ENCODE measurements at regions not wholly inside any gene's neighbourhood (a gene's known extent, or its start where the extent isn't known, plus 50 kb on each side); places are given as distances from the start of the nearest gene placed in this dataset.

GRCh38 chrX:40402831-40403533, 177.8 kb upstream of the ATP6AP2 start:
- Histone ChIP-seq H3K27me3 (replicated peaks; ENCODE audit: control insufficient read depth, insufficient read depth, low read length) (no peaks in the 10 kb centered on the region), H3K4me3 (replicated peaks; ENCODE audit: low read depth, low read length) (no peak overlapping the region), H3K36me3 (ENCODE audit: control insufficient read depth, insufficient read depth, low read length) (no peaks in the 10 kb centered on the region)
- no peak for TF ChIP-seq CTCF (IDR thresholded peaks at IDR 0.05; ENCODE audit: insufficient read depth, low read length, poor library complexity, severe bottlenecking)
- no peak for DNase-seq (ENCODE audit: extremely low read depth, insufficient read length)

- Histone ChIP-seq H3K27me3 (replicated peaks; ENCODE audit: control insufficient read depth, insufficient read depth, low read length) (no peaks in the 10 kb centered on the region), H3K4me3 (replicated peaks; ENCODE audit: low read depth, low read length) (no peak overlapping the region), H3K36me3 (ENCODE audit: control insufficient read depth, insufficient read depth, low read length) (no peaks in the 10 kb centered on the region)
- no peak for DNase-seq (ENCODE audit: extremely low read depth, insufficient read length)
- no peak for TF ChIP-seq CTCF (IDR thresholded peaks at IDR 0.05; ENCODE audit: insufficient read depth, low read length, poor library complexity, severe bottlenecking)
Observed at GRCh38 chrX:40395102-40395501, 185.7 kb upstream of the ATP6AP2 start.

GRCh38 chrX:40394302-40394701, 186.5 kb upstream of the ATP6AP2 start:
- DNase-seq (ENCODE audit: extremely low read depth, insufficient read length): no peak
- Histone ChIP-seq H3K27me3 (replicated peaks; ENCODE audit: control insufficient read depth, insufficient read depth, low read length) (no peaks in the 10 kb centered on the region), H3K36me3 (ENCODE audit: control insufficient read depth, insufficient read depth, low read length) (no peaks in the 10 kb centered on the region), H3K4me3 (replicated peaks; ENCODE audit: low read depth, low read length) (no peak overlapping the region)
- no peak for TF ChIP-seq CTCF (IDR thresholded peaks at IDR 0.05; ENCODE audit: insufficient read depth, low read length, poor library complexity, severe bottlenecking)

- no peak overlapping the region for H3K4me3 ChIP-seq (replicated peaks; ENCODE audit: low read depth, low read length)
- no peak for DNase-seq (ENCODE audit: extremely low read depth, insufficient read length)
- H3K27me3 ChIP-seq (replicated peaks; ENCODE audit: control insufficient read depth, insufficient read depth, low read length): no peaks in the 10 kb centered on the region
- no peaks in the 10 kb centered on the region for H3K36me3 ChIP-seq (ENCODE audit: control insufficient read depth, insufficient read depth, low read length)
- no peak for TF ChIP-seq CTCF (IDR thresholded peaks at IDR 0.05; ENCODE audit: insufficient read depth, low read length, poor library complexity, severe bottlenecking)
Observed at GRCh38 chrX:40392599-40392998, 188.2 kb upstream of the ATP6AP2 start.

GRCh38 chrX:40391662-40392061, 189.1 kb upstream of the ATP6AP2 start:
- Histone ChIP-seq H3K27me3 (replicated peaks; ENCODE audit: control insufficient read depth, insufficient read depth, low read length) (no peaks in the 10 kb centered on the region), H3K4me3 (replicated peaks; ENCODE audit: low read depth, low read length) (no peak overlapping the region), H3K36me3 (ENCODE audit: control insufficient read depth, insufficient read depth, low read length) (no peaks in the 10 kb centered on the region)
- no peak for DNase-seq (ENCODE audit: extremely low read depth, insufficient read length)
- TF ChIP-seq CTCF (IDR thresholded peaks at IDR 0.05; ENCODE audit: insufficient read depth, low read length, poor library complexity, severe bottlenecking): no peak

- no peak for TF ChIP-seq CTCF (IDR thresholded peaks at IDR 0.05; ENCODE audit: insufficient read depth, low read length, poor library complexity, severe bottlenecking)
- no peaks in the 10 kb centered on the region for H3K27me3 ChIP-seq (replicated peaks; ENCODE audit: control insufficient read depth, insufficient read depth, low read length)
- H3K4me3 ChIP-seq (replicated peaks; ENCODE audit: low read depth, low read length): no peak overlapping the region
- H3K36me3 ChIP-seq (ENCODE audit: control insufficient read depth, insufficient read depth, low read length): no peaks in the 10 kb centered on the region
- no peak for DNase-seq (ENCODE audit: extremely low read depth, insufficient read length)
Observed at GRCh38 chrX:40389555-40389954, 191.2 kb upstream of the ATP6AP2 start.

Data from GM06990 (cell line).